BE2C (cell line): ENCODE measurements at regions not wholly inside any gene's neighbourhood (a gene's known extent, or its start where the extent isn't known, plus 50 kb on each side); places are given as distances from the start of the nearest gene placed in this dataset.

Experiments
- DNase-seq: peaks from one replicate; pipeline ENCODE4 v3.0.0-alpha.2; 2020
- H3K27me3 ChIP-seq: fragments of 250-450 bp; sonication (Bioruptor Pico); 2 replicates; pipeline ENCODE4 v1.5.1; 2020; ENCODE audit warnings: mild to moderate bottlenecking
- H3K36me3 ChIP-seq: fragments of 250-450 bp; sonication (Bioruptor Pico); 2 replicates; pipeline ENCODE4 v1.5.1; 2020; ENCODE audit warnings: mild to moderate bottlenecking
- H3K4me1 ChIP-seq: fragments of 250-450 bp; sonication (Bioruptor Pico); 2 replicates; pipeline ENCODE4 v1.5.1; 2020
- H3K4me3 ChIP-seq: 2 replicates; pipeline ENCODE4 v1.5.1; 2011; ENCODE audit warnings: low read depth, low read length
- H3K9me3 ChIP-seq: fragments of 250-450 bp; sonication (Bioruptor Pico); 2 replicates; pipeline ENCODE4 v1.5.1; 2020
- CTCF ChIP-seq: IDR thresholded peaks from 2 replicates; pipeline ENCODE4 v1.5.1; 2012; ENCODE audit warnings: mild to moderate bottlenecking, low read depth, low read length

DNA sequence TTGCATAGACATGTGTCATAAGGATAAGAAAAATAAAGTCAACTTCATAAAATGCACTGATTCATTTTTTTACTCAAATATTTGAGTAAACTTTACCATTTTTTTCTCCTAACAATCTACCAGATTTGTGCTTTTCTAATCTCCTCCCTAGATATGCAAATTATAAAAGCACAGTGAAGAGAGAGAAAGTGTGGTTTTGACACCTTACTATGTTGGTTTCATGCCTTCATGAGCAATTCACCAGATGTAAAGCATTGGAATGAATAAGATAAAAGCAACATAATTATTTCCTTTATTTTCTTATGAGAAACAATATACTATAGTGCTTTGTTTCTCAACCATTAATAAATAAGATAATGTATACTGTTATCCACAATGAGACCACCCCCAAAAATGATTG lies 432.5 kb upstream of the PCDH15 start:
- no peaks in the 10 kb centered on the region for H3K27me3 ChIP-seq
- no peak for DNase-seq
- H3K9me3 ChIP-seq = no peaks in the 10 kb centered on the region
- no peak for TF ChIP-seq CTCF
- no peaks in the 10 kb centered on the region for H3K4me1 ChIP-seq
- H3K4me3 ChIP-seq = no peak overlapping the region
- no peaks in the 10 kb centered on the region for H3K36me3 ChIP-seq

DNA sequence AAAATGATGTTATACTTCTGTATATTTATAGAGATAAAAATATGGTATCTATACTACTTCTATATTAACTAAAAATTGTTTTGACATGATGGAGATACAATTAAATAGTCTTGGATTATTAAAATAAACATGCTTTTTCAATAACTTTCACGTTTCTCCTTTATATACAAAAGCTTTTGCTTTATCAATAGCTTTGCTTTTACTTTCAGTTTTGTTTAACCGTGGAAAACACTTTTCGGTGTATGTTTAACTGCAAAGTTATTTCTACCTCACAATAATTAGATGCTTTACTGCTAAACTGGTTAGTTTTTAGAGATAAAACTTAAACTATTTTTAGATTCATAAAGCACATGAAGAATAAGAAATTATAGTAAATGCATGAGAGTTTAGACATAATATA lies 432.1 kb upstream of the PCDH15 start:
- Histone ChIP-seq H3K27me3 (no peaks in the 10 kb centered on the region), H3K9me3 (no peaks in the 10 kb centered on the region), H3K4me1 (no peaks in the 10 kb centered on the region), H3K36me3 (no peaks in the 10 kb centered on the region), H3K4me3 (no peak overlapping the region)
- DNase-seq = no peak
- TF ChIP-seq CTCF = no peak

- Histone ChIP-seq H3K27me3 (no peaks in the 10 kb centered on the region), H3K4me3 (no peak overlapping the region), H3K9me3 (no peaks in the 10 kb centered on the region), H3K4me1 (no peaks in the 10 kb centered on the region), H3K36me3 (no peaks in the 10 kb centered on the region)
- DNase-seq = no peak
- no peak for TF ChIP-seq CTCF
These were observed 431.5 kb upstream of the PCDH15 start for GRCh38 chr10:55232553-55232952.

DNA sequence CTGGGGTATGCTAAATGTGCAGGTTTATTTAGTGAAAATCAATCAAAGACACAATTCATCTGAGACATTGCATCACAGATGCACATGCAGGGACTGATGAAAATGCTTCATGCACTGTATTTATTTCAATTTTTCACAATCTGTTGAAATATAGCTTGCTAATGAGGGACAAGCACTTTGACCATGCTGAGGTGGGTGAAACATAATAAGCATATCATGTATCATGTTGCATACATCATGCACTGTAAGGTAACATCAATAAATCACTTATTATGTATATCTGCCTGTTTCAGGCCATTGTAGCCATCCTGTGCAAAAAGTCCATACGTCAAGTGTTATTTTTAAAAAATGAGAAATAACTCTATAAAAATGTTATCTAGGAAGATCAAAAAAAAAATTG lies 426.9 kb upstream of the PCDH15 start:
- DNase-seq = no peak

DNA sequence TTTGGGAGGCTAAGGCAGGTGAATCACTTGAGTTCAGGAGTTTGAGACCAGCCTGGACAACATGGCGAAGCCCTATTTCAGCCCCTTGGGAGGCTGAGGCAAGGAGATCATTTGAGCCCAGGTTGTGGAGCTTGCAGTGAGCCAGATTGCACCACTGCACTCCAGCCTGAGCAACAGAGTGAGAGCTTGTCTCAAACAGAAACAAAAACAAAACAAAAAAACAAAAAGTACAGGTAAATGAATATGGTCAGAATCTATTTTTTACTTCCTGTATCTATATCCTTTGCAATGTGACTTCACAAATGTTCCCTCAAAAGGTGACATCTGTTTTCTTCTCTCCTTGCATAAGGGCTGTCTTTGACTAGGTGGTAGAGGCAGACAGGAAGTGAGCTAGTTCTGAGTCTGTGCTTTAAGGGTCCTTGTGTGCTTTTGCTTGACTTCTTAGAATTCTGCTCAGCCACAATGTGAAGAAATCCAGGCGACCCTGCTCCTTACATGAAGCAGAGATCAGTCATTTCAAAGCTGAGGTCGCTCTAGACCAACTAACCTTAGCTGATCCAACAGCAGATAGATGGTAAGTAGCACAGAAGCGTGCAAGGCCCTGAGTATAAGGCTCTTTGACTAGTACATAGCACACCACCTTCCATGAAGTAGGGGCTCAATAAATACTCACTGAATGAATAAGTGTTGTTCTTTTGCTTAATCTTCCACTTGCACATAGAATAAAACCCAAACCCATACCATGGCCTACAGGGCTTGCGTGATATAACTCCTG lies 423.2 kb upstream of the PCDH15 start:
- Histone ChIP-seq H3K9me3 (no peaks in the 10 kb centered on the region), H3K27me3 (no peaks in the 10 kb centered on the region), H3K4me3 (no peak overlapping the region), H3K36me3 (no peaks in the 10 kb centered on the region), H3K4me1 (no peaks in the 10 kb centered on the region)
- DNase-seq = no peak
- TF ChIP-seq CTCF = no peak

More for the DNA sequence above, 426.9 kb upstream of the PCDH15 start:
- H3K4me1 ChIP-seq = no peaks in the 10 kb centered on the region
- H3K36me3 ChIP-seq = no peaks in the 10 kb centered on the region
- no peak for TF ChIP-seq CTCF
- no peak overlapping the region for H3K4me3 ChIP-seq
- no peaks in the 10 kb centered on the region for H3K9me3 ChIP-seq
- H3K27me3 ChIP-seq = no peaks in the 10 kb centered on the region

GRCh38 chr10:55223352-55223751 lies 422.3 kb upstream of the PCDH15 start:
- Histone ChIP-seq H3K36me3 (no peaks in the 10 kb centered on the region), H3K4me1 (no peaks in the 10 kb centered on the region), H3K9me3 (no peaks in the 10 kb centered on the region), H3K4me3 (no peak overlapping the region), H3K27me3 (no peaks in the 10 kb centered on the region)
- no peak for TF ChIP-seq CTCF
- no peak for DNase-seq
